HEK293T (cell line): ENCODE measurements at regions not wholly inside any gene's neighbourhood (a gene's known extent, or its start where the extent isn't known, plus 50 kb on each side); places are given as distances from the start of the nearest gene placed in this dataset.

Experiments
- BHLHE40 ChIP-seq: fragments of 450-650 bp; IDR thresholded peaks from 2 replicates; pipeline ENCODE4 v1.6.1; 2016; ENCODE audit warnings: mild to moderate bottlenecking, moderate library complexity, borderline replicate concordance
- CTBP1 ChIP-seq: fragments of 450-650 bp; IDR thresholded peaks from 2 replicates; pipeline ENCODE4 v1.6.1; 2016; ENCODE audit warnings: borderline replicate concordance
- FOXK2 ChIP-seq: fragments of 450-650 bp; IDR thresholded peaks from 2 replicates; pipeline ENCODE4 v1.6.1; 2016; ENCODE audit warnings: mild to moderate bottlenecking
- HDGF ChIP-seq: fragments of 450-650 bp; IDR thresholded peaks from 2 replicates; pipeline ENCODE4 v1.6.1; 2017; ENCODE audit warnings: antibody characterized with exemption, borderline replicate concordance
- SUZ12 ChIP-seq: fragments of 450-650 bp; IDR thresholded peaks from 2 replicates; pipeline ENCODE4 v1.6.1; 2016; ENCODE audit warnings: mild to moderate bottlenecking
- TARDBP ChIP-seq: fragments of 450-650 bp; IDR thresholded peaks from 2 replicates; pipeline ENCODE4 v1.6.1; 2016

- no peak for TF ChIP-seq BHLHE40
- no peak for TF ChIP-seq FOXK2
- TF ChIP-seq SUZ12: no peak
- TF ChIP-seq CTBP1: no peak
- TF ChIP-seq TARDBP: no peak
- no peak for TF ChIP-seq HDGF
Observed at GRCh38 chr2:129190494-129190893, 789.0 kb upstream of the RAB6C start.
